HL-60 (cell line): ENCODE measurements at regions not wholly inside any gene's neighbourhood (a gene's known extent, or its start where the extent isn't known, plus 50 kb on each side); places are given as distances from the start of the nearest gene placed in this dataset.

Experiments
- DNase-seq, 2 experiments: peaks; one replicate each; pipeline ENCODE4 v3.0.0-alpha.2; 2010 to 2020; ENCODE audit warnings: low read depth in 1 of 2, low spot score in 1 of 2
- H3K27ac ChIP-seq: fragments of 250-450 bp; sonication (Bioruptor Pico); replicated peaks from 2 replicates; pipeline ENCODE4 v1.5.1; 2020; ENCODE audit warnings: mild to moderate bottlenecking, moderate library complexity
- H3K27me3 ChIP-seq: fragments of 250-450 bp; sonication (Bioruptor Pico); 2 replicates; pipeline ENCODE4 v1.5.1; 2021; ENCODE audit warnings: mild to moderate bottlenecking, moderate library complexity; ENCODE audit not compliant: insufficient read depth, poor library complexity, severe bottlenecking
- H3K4me3 ChIP-seq: replicated peaks from 2 replicates; pipeline ENCODE4 v1.5.1; 2011; ENCODE audit warnings: mild to moderate bottlenecking, control low read depth, low read length; ENCODE audit not compliant: insufficient read depth
- GABPA ChIP-seq: IDR thresholded peaks from 2 replicates; pipeline ENCODE4 v1.6.1; 2012; ENCODE audit warnings: low read depth
- POLR2AphosphoS5 ChIP-seq: IDR thresholded peaks from 2 replicates; pipeline ENCODE4 v1.6.1; 2012; ENCODE audit warnings: low read depth
- SPI1 ChIP-seq: IDR thresholded peaks from 2 replicates; pipeline ENCODE4 v1.6.1; 2012; ENCODE audit warnings: low read depth, mild to moderate bottlenecking, borderline replicate concordance
- TF ChIP-seq, protein P1 (sequence below): IDR thresholded peaks from one replicate; pipeline ENCODE4 v1.5.1; 2011; ENCODE audit warnings: low read length, control low read depth, inconsistent platforms; ENCODE audit not compliant: insufficient read depth
- TF ChIP-seq, protein P2 (sequence below): IDR thresholded peaks from 2 replicates; pipeline ENCODE4 v1.6.1; 2012; ENCODE audit warnings: low read depth; ENCODE audit not compliant: insufficient replicate concordance

DNA sequence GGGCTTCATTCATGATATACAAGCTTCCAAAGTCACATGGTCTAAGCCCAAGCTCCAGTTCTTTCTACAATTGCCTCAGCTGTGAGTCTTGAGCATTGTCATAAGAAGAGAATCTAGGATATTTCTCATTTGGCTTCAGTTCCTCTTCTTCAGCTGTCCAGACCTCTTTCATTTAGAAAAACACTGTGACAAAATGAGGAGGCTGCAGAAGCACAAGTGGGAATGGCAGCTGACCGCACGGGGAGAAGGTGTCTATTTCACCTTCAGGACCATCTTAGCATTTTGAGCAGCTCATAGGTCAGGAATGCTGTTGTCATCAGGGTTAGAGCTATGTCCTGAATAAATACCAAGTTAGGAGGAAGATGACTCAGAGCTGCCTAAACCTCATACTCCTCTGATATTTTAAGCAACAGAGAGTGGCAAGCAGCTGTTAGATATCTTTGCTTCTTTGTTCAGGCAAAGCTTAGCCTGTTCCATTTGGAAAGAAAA lies 390.1 kb upstream of the CITED2 start:
- peak; percentile 85; the same call in 1 of the 2 replicates for TF ChIP-seq SPI1
- TF ChIP-seq, protein P1, sequence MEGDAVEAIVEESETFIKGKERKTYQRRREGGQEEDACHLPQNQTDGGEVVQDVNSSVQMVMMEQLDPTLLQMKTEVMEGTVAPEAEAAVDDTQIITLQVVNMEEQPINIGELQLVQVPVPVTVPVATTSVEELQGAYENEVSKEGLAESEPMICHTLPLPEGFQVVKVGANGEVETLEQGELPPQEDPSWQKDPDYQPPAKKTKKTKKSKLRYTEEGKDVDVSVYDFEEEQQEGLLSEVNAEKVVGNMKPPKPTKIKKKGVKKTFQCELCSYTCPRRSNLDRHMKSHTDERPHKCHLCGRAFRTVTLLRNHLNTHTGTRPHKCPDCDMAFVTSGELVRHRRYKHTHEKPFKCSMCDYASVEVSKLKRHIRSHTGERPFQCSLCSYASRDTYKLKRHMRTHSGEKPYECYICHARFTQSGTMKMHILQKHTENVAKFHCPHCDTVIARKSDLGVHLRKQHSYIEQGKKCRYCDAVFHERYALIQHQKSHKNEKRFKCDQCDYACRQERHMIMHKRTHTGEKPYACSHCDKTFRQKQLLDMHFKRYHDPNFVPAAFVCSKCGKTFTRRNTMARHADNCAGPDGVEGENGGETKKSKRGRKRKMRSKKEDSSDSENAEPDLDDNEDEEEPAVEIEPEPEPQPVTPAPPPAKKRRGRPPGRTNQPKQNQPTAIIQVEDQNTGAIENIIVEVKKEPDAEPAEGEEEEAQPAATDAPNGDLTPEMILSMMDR = no peak
- TF ChIP-seq POLR2AphosphoS5 = no peak
- TF ChIP-seq, protein P2, sequence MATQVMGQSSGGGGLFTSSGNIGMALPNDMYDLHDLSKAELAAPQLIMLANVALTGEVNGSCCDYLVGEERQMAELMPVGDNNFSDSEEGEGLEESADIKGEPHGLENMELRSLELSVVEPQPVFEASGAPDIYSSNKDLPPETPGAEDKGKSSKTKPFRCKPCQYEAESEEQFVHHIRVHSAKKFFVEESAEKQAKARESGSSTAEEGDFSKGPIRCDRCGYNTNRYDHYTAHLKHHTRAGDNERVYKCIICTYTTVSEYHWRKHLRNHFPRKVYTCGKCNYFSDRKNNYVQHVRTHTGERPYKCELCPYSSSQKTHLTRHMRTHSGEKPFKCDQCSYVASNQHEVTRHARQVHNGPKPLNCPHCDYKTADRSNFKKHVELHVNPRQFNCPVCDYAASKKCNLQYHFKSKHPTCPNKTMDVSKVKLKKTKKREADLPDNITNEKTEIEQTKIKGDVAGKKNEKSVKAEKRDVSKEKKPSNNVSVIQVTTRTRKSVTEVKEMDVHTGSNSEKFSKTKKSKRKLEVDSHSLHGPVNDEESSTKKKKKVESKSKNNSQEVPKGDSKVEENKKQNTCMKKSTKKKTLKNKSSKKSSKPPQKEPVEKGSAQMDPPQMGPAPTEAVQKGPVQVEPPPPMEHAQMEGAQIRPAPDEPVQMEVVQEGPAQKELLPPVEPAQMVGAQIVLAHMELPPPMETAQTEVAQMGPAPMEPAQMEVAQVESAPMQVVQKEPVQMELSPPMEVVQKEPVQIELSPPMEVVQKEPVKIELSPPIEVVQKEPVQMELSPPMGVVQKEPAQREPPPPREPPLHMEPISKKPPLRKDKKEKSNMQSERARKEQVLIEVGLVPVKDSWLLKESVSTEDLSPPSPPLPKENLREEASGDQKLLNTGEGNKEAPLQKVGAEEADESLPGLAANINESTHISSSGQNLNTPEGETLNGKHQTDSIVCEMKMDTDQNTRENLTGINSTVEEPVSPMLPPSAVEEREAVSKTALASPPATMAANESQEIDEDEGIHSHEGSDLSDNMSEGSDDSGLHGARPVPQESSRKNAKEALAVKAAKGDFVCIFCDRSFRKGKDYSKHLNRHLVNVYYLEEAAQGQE = peak; percentile 16
- peak; percentile 52 to 64 for DNase-seq
- Histone ChIP-seq H3K27ac (peak overlapping the region; percentile 40), H3K27me3 (no peaks in the 10 kb centered on the region), H3K4me3 (no peak overlapping the region)

DNA sequence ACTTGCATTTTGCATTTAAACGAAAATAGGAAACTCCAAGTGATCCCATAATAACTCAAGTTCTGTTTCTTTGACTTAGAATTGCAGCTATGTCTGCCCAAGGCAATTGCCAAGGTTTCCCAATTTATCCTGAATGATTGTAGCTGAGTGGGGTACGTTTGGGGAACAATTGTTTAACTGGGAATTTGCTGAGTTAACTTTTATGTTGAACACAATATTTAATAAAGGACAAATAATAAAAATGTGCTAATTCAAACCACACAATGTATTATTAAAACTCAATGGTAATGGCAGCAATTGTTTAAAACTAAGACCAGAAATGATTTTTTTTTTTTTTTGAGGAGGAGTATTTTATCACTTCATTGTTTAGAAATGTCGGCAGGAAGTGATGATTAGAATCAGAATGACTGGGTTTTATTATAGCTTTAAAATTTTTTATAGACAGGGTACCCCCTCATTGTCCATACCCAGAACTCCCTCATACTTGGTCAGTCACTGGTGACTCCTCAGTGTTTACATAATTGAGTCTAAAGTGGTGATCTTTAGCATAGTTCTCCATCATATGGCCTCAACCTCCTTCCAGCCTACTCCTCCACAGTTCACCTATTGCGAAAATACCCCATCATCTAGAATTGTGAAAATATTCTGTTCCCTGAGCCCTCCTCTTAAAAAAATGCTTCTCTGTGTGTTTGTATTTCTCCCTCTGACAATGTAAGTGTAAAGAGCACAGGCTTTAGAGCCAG lies 389.2 kb upstream of the CITED2 start:
- no peaks in the 10 kb centered on the region for H3K27me3 ChIP-seq
- TF ChIP-seq GABPA (no peak), SPI1 (no peak), POLR2AphosphoS5 (no peak)
- TF ChIP-seq, protein P1 = no peak
- TF ChIP-seq, protein P2 = no peak
- H3K27ac ChIP-seq = peak overlapping the region; percentile 40
- H3K4me3 ChIP-seq = no peak overlapping the region
- DNase-seq = peak; percentile 24 to 67

DNA sequence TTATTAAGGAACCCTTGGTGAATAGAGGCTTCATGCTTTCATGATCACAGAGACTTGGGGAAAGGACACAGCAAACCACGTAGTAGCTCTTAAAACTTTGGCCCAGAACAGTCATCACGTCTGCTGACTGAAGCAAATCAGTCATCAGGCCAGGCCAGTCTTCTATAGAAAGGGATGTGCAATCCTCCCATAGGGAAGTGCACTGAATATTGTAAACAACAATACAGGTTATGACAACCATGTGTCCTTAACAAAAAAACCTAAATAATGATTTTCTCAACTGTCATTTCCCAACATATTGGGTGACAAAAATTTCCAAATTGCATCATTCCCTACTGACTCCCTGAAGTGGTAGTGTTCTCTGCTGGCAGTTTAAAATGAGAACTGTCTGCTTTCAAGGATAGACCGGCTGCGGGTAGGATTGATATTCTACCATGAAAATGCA lies 388.2 kb upstream of the CITED2 start:
- Histone ChIP-seq H3K4me3 (no peak overlapping the region), H3K27ac (peak overlapping the region; percentile 40), H3K27me3 (no peaks in the 10 kb centered on the region)
- peak; percentile 78 for TF ChIP-seq SPI1
- TF ChIP-seq, protein P1 = no peak
- DNase-seq = peak; percentile 63 to 83

DNA sequence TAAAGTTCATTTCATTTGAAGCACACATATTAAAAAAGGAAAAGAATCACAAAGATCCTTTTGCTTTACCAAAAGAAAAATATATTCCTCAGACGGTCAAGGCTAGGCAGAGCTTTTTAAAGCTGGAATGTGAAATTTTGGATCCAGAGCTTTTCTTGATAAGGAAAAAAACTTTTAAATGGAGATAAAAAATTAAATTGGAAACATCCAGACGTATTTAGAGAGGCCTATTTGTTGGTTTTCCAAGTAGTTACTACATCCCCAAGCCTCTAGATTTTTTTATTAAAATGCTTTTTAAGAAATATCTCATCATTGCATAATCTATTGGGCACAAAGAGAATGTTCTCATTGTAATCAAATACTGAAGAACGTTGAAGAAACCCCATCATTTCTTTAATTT lies 385.7 kb upstream of the CITED2 start:
- Histone ChIP-seq H3K4me3 (no peak overlapping the region), H3K27me3 (no peaks in the 10 kb centered on the region), H3K27ac (no peak overlapping the region)
- no peak for DNase-seq
- TF ChIP-seq, protein P1 = no peak
- no peak for TF ChIP-seq SPI1
- TF ChIP-seq, protein P2 = no peak
- no peak for TF ChIP-seq POLR2AphosphoS5
- TF ChIP-seq GABPA = no peak
